ACHN (cell line): ENCODE measurements at regions not wholly inside any gene's neighbourhood (a gene's known extent, or its start where the extent isn't known, plus 50 kb on each side); places are given as distances from the start of the nearest gene placed in this dataset.
"Not testable (repeated sequence)": the region's sequence is repeated elsewhere in the genome, so short reads cannot be mapped to it uniquely, and the experiment has no call there.

ENCODE experiments used
- DNase-seq: peaks from one replicate; pipeline ENCODE4 v3.0.0-alpha.2; 2015
- in situ Hi-C: cut with HindIII; loops from 2 replicates; pipeline ENCODE4 v1.10.0; 2017; ENCODE audit warnings: low sequenced_read_pairs, low pct_ligation_motif_present, low pct_unique_long_range_greater_than_20kb

DNA sequence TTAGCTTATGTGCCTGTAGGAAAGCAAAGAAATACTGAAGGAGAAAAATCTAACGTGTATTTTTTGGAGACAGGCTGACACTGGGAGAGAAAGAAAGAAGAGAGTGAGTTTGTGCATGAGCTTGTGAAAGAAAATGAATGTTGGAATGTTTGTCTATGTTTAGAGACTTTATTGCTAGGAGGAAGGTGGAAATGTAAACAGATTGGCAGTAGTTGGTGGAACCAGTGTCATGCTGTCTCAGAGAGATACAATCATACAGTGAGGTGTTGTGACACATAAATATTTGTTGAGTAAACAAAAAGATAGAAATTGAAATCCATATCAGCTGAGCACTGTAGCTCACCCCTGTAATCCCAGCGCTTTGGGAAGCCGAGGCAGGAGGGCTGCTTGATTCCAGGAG, 222.2 kb upstream of the MEIS1 start:
- in situ Hi-C loops: no loop called here
- DNase-seq: no peak

DNA sequence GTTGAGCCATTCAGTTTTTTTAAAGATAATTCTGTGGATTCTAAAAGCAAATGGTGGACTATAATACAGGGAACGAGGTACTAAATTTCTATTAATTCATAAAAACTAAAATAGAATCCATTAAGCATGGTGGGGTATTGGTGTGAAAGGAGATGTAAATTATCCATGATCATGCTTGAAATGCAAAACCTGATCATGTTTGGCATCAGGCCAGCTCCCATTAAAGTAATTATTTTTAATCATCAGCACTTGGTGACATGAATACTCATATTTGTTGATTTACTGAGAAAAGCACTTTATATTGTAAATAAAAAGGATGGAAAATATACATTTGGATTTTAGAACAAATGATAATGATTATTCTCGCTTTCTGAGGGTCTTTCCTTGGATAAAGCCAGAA, 232.3 kb upstream of the MEIS1 start:
- no peak for DNase-seq
- in situ Hi-C loops: no loop called here

GRCh38 chr2:66201242-66201641, 233.7 kb upstream of the MEIS1 start:
- in situ Hi-C loops: no loop called here
- no peak for DNase-seq

DNA sequence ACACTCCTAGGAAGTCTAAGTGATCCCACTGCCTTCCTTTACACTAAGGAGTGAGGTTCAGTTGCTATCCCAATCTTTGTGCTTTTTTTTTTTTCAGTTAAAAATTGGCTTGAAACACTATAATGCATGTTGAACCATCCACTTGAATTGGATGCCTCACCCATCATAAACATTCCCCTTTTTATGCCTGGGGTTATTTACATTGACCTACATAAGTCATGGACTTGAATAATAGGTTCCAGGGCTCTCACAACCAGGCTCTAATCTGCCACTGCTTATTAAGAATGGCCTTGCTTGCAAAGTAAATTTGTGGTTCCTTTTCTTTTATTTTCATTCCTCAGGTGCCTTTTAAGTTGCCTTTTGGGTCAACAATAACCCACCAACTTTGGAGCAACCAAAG, 236.1 kb upstream of the MEIS1 start:
- no peak for DNase-seq
- in situ Hi-C loops: no loop called here

- in situ Hi-C loops: no loop called here
Measured at GRCh38 chr2:66192888-66193287, 242.0 kb upstream of the MEIS1 start.

DNA sequence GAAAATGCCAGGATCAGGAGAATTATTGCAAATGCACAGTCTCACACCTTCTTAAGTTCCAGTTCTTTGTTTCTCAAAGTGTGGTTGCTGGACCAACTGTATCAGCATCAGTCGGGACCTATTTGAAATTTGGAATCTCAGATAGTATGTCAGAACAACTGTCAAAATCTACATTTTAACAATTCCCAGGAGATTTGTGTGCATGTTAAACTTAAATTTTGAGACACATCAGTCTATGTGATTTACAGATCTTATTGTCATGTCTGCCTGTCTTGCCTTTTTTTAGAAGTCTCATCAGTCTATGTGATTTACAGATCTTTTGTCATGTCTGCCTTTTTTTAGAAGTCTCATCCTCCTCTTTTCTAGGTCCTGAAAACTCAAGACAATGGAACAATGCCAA, 243.6 kb upstream of the MEIS1 start:
- in situ Hi-C loops: no loop called here
- no peak for DNase-seq

More at GRCh38 chr2:66192888-66193287, 242.0 kb upstream of the MEIS1 start:
- DNase-seq: no peak

GRCh38 chr2:66189553-66189952, 245.4 kb upstream of the MEIS1 start:
- in situ Hi-C loops: no loop called here
- DNase-seq: no peak

DNA sequence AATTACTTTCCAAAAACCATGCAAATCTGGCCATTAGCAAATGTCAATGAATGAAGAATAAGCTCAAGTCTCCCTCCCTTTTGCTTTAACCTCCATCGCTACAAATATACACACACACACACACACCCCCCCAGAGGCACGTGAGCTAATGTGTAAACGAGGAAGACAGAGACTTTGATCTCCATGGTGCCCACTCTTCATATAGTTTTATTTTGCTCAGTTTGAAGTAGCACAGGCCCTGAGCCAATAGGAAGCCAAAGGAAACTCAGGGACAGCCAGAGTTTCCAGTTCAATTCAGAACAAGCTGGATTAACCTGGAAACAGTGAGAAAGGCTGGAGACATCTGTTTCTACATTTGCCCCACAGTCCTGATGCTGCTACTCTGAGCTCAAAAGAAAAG, 248.4 kb upstream of the MEIS1 start:
- no peak for DNase-seq
- in situ Hi-C loops: no loop called here

GRCh38 chr2:66185497-66186054, 249.3 kb upstream of the MEIS1 start:
- in situ Hi-C loops: no loop called here

GRCh38 chr2:66177128-66177796, 257.7 kb upstream of the MEIS1 start:
- DNase-seq, in situ Hi-C loops: not testable (repeated sequence)

More at GRCh38 chr2:66185497-66186054, 249.3 kb upstream of the MEIS1 start:
- no peak for DNase-seq

DNA sequence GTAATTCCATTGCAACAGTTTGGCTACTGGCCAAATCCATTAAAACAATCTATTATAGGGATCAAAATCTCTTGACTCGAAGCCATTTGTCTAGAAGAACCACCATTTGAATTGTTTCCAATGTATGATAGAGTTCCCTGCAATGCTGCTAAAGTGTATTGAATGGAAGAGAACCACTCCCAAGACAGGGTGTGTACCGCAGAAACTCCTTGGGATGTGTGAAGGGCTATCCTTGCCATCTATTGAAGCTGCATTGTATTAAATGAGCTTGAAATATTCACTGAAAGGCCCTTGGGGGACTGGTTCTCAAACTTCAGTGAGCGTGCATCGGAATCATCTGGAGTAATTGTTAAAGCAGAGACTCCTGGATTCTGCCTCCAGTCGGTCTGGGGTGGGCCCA, 260.4 kb upstream of the MEIS1 start:
- in situ Hi-C loops: no loop called here
- no peak for DNase-seq

- DNase-seq: no peak
- in situ Hi-C loops: no loop called here
Measured at GRCh38 chr2:66173645-66174044, 261.3 kb upstream of the MEIS1 start.

DNA sequence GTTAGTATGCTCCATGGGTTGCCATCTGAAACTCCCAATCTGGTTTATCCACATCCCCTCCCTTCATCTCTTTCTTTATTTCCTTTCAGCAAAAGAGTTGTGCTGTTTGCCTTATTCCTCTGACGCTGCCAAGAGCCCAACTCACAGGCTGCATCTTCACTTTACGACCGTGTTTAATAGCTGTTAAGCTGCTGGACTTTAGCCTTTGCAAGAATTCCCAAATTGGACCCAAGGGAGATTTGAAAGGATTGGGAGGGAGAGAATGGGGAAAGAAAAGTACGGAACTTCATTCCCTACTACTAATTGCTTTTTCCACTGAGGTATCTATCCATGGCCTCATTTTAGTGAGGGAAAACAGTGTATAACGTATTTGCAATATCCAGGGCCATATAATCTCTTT, 263.4 kb upstream of the MEIS1 start:
- in situ Hi-C loops: no loop called here
- no peak for DNase-seq

GRCh38 chr2:66170744-66171330, 264.1 kb upstream of the MEIS1 start:
- in situ Hi-C loops: no loop called here
- DNase-seq: no peak

- in situ Hi-C loops: no loop called here
- DNase-seq: no peak
Measured at GRCh38 chr2:66169076-66169475, 265.8 kb upstream of the MEIS1 start.

GRCh38 chr2:66164470-66164869, 270.5 kb upstream of the MEIS1 start:
- in situ Hi-C loops: no loop called here

DNA sequence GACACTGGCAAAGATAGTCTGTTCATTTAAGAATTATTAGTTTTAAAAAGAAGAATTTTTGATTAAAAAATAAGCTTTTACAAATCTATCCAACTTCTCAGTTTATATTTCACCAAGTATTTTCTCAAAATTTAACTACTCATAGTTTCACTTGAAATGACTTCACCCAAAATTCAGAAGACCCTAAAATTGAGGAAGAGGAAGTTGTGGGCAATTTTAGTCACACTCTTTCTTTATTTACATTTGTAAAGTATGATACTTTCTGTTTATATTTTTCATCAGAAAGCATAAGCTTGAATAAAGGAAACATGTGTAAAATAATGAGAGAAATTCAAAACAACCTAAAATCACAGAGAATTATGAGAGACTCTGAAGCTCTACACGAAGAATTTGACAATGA, 278.8 kb upstream of the MEIS1 start:
- in situ Hi-C loops: no loop called here
- DNase-seq: no peak

More at GRCh38 chr2:66164470-66164869, 270.5 kb upstream of the MEIS1 start:
- no peak for DNase-seq

DNA sequence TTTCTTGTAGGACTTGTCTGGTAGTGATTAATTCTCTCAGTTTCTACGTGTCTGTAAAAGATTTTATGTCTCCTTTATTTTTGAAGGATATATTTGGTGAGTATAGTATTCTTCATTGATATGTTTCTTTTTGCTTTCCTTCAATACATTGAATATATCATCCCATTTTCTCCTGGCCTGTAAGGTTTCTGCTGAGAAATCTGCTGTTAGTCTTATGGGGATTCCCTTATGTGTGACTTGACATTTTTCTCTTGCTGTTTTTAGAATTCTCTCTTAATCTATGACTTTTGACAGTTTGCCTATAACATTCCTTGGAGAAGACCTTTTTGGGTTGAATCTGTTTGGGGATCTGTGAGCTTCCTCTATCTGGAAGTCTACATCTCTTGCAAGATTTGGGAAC, 281.0 kb upstream of the MEIS1 start:
- in situ Hi-C loops: no loop called here
- DNase-seq: no peak

- in situ Hi-C loops: no loop called here
Measured at GRCh38 chr2:66145490-66145889, 289.4 kb upstream of the MEIS1 start.

GRCh38 chr2:66144324-66144723, 290.6 kb upstream of the MEIS1 start:
- DNase-seq, in situ Hi-C loops: not testable (repeated sequence)

More at GRCh38 chr2:66145490-66145889, 289.4 kb upstream of the MEIS1 start:
- DNase-seq: no peak
